Naive thymus-derived CD8-positive, alpha-beta T cell (primary cell): ENCODE measurements at regions not wholly inside any gene's neighbourhood (a gene's known extent, or its start where the extent isn't known, plus 50 kb on each side); places are given as distances from the start of the nearest gene placed in this dataset.
"Not testable (repeated sequence)": the region's sequence is repeated elsewhere in the genome, so short reads cannot be mapped to it uniquely, and the experiment has no call there.

ENCODE experiments used
- ATAC-seq, 2 donors: fragments of 150-1000 bp; cut with Tn5 transposase in 1 of 2; sonication (Bioruptor Pico), chemical (Tn5 transposase) in 1 of 2; 1 replicate in 1 of 2; 2 replicates in 1 of 2; pipeline ENCODE4 v1.10.0; 2021; ENCODE audit warnings: mild to moderate bottlenecking in 2 of 2, moderate library complexity in 2 of 2
- POLR2A ChIA-PET: fragments of 350-600 bp; sonication (Branson Sonifier 250); formaldehyde crosslinking; loops from one replicate; lab custom pipeline; 2021; ENCODE audit warnings: antibody characterized with exemption; lab: Charles Lee
- DNase-seq, 10 donors: peaks; one replicate each; pipeline versions ENCODE4 v3.0.0 to v3.0.0-alpha.2; 2020 to 2022
- H3K27ac Mint-ChIP-seq, 10 donors: one replicate each; pipeline ENCODE4 v1.8.0; 2020 to 2022; ENCODE audit warnings: mild to moderate bottlenecking in 10 of 10, mixed read lengths in 10 of 10, moderate library complexity in 4 of 10, inconsistent platforms in 1 of 10
- H3K27me3 Mint-ChIP-seq, 5 donors: one replicate each; pipeline ENCODE4 v1.8.0; 2021 to 2022; ENCODE audit warnings: mixed read lengths in 5 of 5
- H3K36me3 Mint-ChIP-seq, 3 donors: one replicate each; pipeline ENCODE4 v1.8.0; 2020 to 2022; ENCODE audit warnings: mixed read lengths in 3 of 3, mild to moderate bottlenecking in 2 of 3, inconsistent platforms in 1 of 3
- H3K4me1 Mint-ChIP-seq, 4 donors: one replicate each; pipeline ENCODE4 v1.8.0; 2021 to 2022; ENCODE audit warnings: mixed read lengths in 4 of 4
- H3K4me3 Mint-ChIP-seq, 10 donors: one replicate each; pipeline ENCODE4 v1.8.0; 2020 to 2022; ENCODE audit warnings: mild to moderate bottlenecking in 10 of 10, mixed read lengths in 10 of 10, moderate library complexity in 6 of 10, inconsistent platforms in 1 of 10
- H3K9me3 Mint-ChIP-seq, 9 donors: one replicate each; pipeline ENCODE4 v1.8.0; 2020 to 2022; ENCODE audit warnings: mixed read lengths in 9 of 9, mild to moderate bottlenecking in 3 of 9, inconsistent platforms in 1 of 9, moderate library complexity in 1 of 9

DNA sequence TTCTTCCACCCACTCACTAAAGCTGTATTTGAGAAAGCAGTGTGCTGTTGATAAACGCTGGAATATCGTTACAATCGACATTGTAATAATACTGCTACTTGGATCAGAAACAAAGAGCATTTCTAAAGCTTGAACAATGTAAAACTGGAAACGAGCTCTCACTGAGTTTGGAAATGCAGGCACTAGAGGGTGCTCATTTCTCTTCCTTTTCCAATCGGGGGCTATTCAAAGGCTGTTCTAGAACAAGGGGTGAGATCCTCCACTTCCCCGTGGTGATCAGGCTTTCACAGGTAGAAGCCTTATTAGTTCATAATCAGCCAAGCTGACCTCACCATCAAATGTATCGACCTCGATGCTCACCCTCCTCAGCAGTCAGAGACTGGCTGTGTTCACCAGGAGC, 245.3 kb upstream of the PRSS1 start:
- Mint-ChIP-seq H3K4me1 (peaks cover 30 to 53% (median 41%) of the 10 kb centered on the region in 4 donors), H3K27ac (peak overlapping the region in 1 of 10 donors; percentile 28)
- DNase-seq, POLR2A ChIA-PET, H3K36me3 Mint-ChIP-seq, ATAC-seq, H3K4me3 Mint-ChIP-seq, H3K9me3 Mint-ChIP-seq, H3K27me3 Mint-ChIP-seq: not testable (repeated sequence)

DNA sequence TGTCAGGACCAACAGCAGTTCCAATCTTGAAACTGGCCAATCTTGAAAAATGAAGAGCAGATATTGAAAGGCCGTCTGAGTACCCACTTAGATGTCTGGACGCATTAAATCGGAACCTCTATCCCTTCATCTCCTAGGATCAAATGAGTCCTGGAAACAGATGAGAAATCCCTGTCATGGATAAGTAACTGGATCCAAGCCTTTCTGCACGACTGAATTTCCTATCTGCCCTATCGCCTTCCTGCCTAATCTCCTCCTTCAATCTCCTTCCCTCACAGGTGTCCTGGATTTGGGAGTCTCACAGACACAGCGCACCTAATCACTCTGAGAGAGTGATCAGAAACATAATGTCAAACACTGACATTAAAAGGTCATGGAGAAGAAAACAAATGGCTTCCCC, 245.2 kb upstream of the PRSS58 start:
- H3K27ac Mint-ChIP-seq: peak overlapping the region in 1 of 10 donors; percentile 80
- ATAC-seq (no peak), DNase-seq (no peak)
- POLR2A ChIA-PET: no interaction called here
- H3K4me3 Mint-ChIP-seq: no peak overlapping the region
- peaks cover 23 to 47% (median 33%) of the 10 kb centered on the region in 4 donors for H3K4me1 Mint-ChIP-seq
- no peaks in the 10 kb centered on the region for H3K27me3 Mint-ChIP-seq
- no peaks in the 10 kb centered on the region for H3K36me3 Mint-ChIP-seq
- no peaks in the 10 kb centered on the region for H3K9me3 Mint-ChIP-seq

DNA sequence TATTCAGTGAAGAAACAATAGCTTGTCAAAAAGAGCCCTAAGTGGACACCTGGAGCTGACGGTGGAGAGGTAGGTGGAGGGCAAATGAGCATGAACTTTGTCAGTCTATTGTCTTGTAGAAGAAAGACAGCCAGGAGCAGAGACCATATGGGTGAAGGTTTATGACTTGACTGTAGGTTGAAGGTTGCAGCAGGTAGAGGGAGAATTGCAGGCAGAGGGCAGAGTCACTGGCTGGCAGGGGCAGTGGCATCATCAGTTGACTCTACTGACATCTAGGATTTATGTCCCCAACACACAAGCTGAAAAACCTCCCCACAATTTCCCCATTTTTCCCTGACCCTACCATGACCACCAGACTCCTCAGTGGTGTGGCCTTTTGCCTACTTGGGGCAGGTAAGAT, 243.6 kb upstream of the PRSS58 start:
- H3K36me3 Mint-ChIP-seq: no peaks in the 10 kb centered on the region
- peak overlapping the region in 1 of 10 donors; percentile 33 for H3K4me3 Mint-ChIP-seq
- POLR2A ChIA-PET: interaction anchor here (0.9 to 1.3 kb wide), 3 partner anchors 10 to 20 kb away, joined by 3 to 4 read pairs (median 3); no protein-coding TSS in a partner anchor
- no peak for ATAC-seq
- peaks cover 26 to 44% (median 34%) of the 10 kb centered on the region in 4 donors for H3K4me1 Mint-ChIP-seq
- peak overlapping the region in 9 of 10 donors; percentile 26 to 99 (median 84) for H3K27ac Mint-ChIP-seq
- H3K27me3 Mint-ChIP-seq: no peaks in the 10 kb centered on the region
- no peak for DNase-seq
- H3K9me3 Mint-ChIP-seq: no peaks in the 10 kb centered on the region

DNA sequence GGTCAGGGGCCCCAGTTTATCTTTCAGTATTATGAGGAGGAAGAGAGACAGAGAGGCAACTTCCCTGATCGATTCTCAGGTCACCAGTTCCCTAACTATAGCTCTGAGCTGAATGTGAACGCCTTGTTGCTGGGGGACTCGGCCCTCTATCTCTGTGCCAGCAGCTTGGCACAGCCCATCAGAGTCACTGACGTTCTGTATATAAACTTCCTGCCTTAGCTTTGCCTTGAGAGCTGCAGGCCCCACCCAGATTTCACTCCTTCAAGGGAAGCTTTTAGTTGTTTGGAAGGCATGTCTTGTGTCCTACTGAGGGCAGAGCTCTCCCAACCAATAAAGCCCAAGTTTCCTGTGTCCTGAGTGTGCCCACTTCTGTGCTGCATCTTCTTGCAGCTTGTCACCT, 242.5 kb upstream of the PRSS58 start:
- Mint-ChIP-seq H3K27me3 (no peaks in the 10 kb centered on the region), H3K9me3 (no peaks in the 10 kb centered on the region), H3K27ac (peak overlapping the region; percentile 95 to 99 (median 98)), H3K36me3 (no peaks in the 10 kb centered on the region), H3K4me1 (peaks cover 27 to 53% (median 38%) of the 10 kb centered on the region in 4 donors), H3K4me3 (peak overlapping the region; percentile 68 to 91 (median 81))
- DNase-seq (peak in 5 of 10 donors; percentile 24 to 54 (median 39)), ATAC-seq (peak; percentile 86 to 87)
- POLR2A ChIA-PET: interaction anchor here (0.9 to 5.7 kb wide), 8 partner anchors 8 to 308 kb away, joined by 3 to 27 read pairs (median 4); no protein-coding TSS in a partner anchor

DNA sequence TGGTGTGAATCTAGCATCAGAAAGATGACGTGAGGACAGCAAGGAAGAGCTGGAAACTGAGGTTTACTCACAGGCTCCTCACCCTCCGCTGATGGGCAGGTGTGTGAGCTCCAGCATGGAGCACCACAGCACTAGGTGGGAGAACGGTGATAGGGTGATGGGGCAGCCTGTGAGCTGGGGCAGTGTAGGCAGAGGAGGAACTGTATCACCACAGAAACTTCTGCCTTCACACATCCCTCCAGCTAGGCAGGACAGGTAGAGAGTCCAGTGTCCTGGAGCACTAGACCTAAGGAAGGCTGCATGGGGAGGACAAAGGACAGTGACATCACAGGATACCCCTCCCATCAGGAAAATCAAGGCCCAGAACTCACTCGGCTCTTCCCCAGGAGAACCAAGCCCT, 241.8 kb upstream of the PRSS58 start:
- POLR2A ChIA-PET: interaction anchor here (1.0 to 5.7 kb wide), 5 partner anchors 9 to 309 kb away, joined by 4 to 27 read pairs (median 8); no protein-coding TSS in a partner anchor

DNA sequence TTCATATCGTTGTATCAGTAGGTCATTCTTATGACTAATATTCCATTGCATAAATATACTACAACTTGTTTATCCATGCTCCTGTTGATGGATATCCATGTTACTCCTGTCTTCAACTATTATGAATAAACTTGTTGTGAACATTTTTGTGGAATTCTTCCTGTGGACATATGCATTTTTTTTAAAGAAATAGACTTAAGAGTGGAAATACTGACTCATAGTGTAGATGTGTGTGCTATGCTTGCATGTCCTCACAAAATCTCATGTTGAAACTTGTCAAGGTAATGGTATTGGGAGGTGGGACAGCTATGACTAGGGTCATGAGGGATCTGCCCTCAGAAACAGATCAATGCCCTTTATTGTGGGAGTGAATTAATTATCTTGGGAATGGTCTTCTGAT, 240.5 kb upstream of the PRSS58 start:
- DNase-seq: no peak
- peaks cover 22 to 53% (median 38%) of the 10 kb centered on the region in 4 donors for H3K4me1 Mint-ChIP-seq
- no peaks in the 10 kb centered on the region for H3K36me3 Mint-ChIP-seq
- ATAC-seq: no peak
- POLR2A ChIA-PET: interaction anchor here (0.6 to 5.7 kb wide), 4 partner anchors 37 to 310 kb away, joined by 3 to 27 read pairs (median 14); no protein-coding TSS in a partner anchor
- no peaks in the 10 kb centered on the region for H3K9me3 Mint-ChIP-seq
- H3K27ac Mint-ChIP-seq: peak overlapping the region in 9 of 10 donors; percentile 58 to 99 (median 96)
- H3K4me3 Mint-ChIP-seq: peak overlapping the region in 6 of 10 donors; percentile 9 to 91 (median 26)
- H3K27me3 Mint-ChIP-seq: no peaks in the 10 kb centered on the region

More for the DNA sequence above, 241.8 kb upstream of the PRSS58 start:
- no peak for DNase-seq
- peak in 1 of 2 donors; percentile 26 for ATAC-seq
- Mint-ChIP-seq H3K9me3 (no peaks in the 10 kb centered on the region), H3K4me3 (peak overlapping the region; percentile 68 to 91 (median 81)), H3K4me1 (peaks cover 24 to 53% (median 38%) of the 10 kb centered on the region in 4 donors), H3K36me3 (no peaks in the 10 kb centered on the region), H3K27ac (peak overlapping the region; percentile 95 to 99 (median 98)), H3K27me3 (no peaks in the 10 kb centered on the region)

DNA sequence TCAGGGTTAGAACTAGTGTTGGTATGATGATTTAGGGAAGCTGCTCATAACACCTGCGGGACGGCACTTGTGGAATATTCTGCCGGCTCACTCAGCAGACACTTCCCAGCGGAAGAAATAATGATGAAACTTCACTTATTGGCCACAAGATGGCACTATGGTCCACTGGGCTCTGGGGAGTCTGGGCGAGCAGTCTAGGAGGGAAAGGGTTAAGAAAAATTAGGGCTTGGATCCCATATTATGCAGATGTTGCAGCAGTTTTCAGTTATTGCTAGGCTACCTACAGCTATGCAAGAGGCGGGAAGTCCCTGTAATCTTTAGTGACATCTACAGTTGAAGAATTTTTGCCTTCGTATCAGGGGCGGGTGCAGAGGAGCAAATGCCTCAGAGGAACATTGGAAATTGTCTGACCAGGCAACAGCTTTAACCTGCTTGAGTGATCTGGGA, 238.7 kb upstream of the PRSS58 start:
- Mint-ChIP-seq H3K4me3 (peak overlapping the region in 9 of 10 donors; percentile 23 to 81 (median 65)), H3K9me3 (no peaks in the 10 kb centered on the region), H3K27me3 (no peaks in the 10 kb centered on the region), H3K4me1 (peaks cover 24 to 59% (median 39%) of the 10 kb centered on the region in 4 donors), H3K27ac (peak overlapping the region; percentile 51 to 88 (median 72)), H3K36me3 (no peaks in the 10 kb centered on the region)
- DNase-seq (peak in 5 of 10 donors; percentile 10 to 42 (median 34)), ATAC-seq (peak; percentile 27 to 43)
- POLR2A ChIA-PET: interaction anchor here (0.7 to 5.7 kb wide), 7 partner anchors 9 to 312 kb away, joined by 3 to 27 read pairs (median 5); no protein-coding TSS in a partner anchor

DNA sequence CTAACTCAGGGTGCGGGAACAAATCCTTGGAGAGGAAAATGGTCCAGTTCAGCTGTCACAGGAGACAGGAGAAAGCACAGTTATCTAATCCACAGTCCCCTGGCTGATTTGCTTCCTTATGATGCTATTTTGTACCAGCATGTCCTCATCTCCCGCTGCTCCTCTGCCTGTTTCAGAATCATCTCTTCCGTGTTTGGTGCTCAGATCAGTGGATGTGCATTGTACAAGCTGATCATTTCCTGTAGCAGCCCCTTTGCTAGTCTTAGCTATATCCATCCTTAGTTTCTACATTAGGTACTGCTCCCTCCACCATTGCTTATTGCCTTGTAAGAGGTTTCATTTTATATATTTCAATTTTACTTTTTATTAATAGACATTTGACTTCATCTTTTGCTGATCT, 238.0 kb upstream of the PRSS58 start:
- H3K4me1 Mint-ChIP-seq: peaks cover 24 to 54% (median 36%) of the 10 kb centered on the region in 4 donors
- H3K27ac Mint-ChIP-seq: peak overlapping the region in 7 of 10 donors; percentile 24 to 82 (median 51)
- not testable (repeated sequence) for DNase-seq, H3K9me3 Mint-ChIP-seq, H3K27me3 Mint-ChIP-seq, H3K36me3 Mint-ChIP-seq
- peak in 1 of 2 donors; percentile 26 for ATAC-seq
- POLR2A ChIA-PET: interaction anchor here (1.6 to 5.7 kb wide), 2 partner anchors 24 to 313 kb away, joined by 4 to 27 read pairs; no protein-coding TSS in a partner anchor
- H3K4me3 Mint-ChIP-seq: peak overlapping the region in 1 of 10 donors; percentile 23

DNA sequence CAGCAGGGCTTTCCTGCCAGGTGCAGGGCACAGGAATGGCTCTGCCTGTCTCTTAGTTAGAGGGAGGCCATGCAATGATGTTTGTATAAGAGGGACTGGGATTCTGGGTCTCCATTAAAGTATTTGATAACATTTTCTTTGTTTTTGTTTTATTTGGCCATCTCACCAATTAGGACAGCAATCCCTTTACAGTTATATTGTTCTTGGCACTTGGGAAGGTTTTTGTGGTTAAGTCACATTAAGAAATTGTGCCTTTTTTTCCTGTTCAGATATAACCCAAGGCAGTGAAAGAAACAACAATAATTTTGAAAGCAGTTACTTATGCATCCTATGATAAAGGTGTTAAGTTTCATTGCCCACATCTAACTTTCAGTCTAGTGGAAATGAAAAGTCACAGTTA, 237.4 kb upstream of the PRSS58 start:
- not testable (repeated sequence) for H3K9me3 Mint-ChIP-seq, H3K4me3 Mint-ChIP-seq, DNase-seq, ATAC-seq, H3K36me3 Mint-ChIP-seq, H3K27me3 Mint-ChIP-seq
- H3K4me1 Mint-ChIP-seq: peaks cover 19 to 48% (median 30%) of the 10 kb centered on the region in 4 donors
- POLR2A ChIA-PET: interaction anchor here (1.6 to 5.7 kb wide), 2 partner anchors 24 to 313 kb away, joined by 4 to 27 read pairs; no protein-coding TSS in a partner anchor
- peak overlapping the region in 5 of 10 donors; percentile 10 to 82 (median 53) for H3K27ac Mint-ChIP-seq

DNA sequence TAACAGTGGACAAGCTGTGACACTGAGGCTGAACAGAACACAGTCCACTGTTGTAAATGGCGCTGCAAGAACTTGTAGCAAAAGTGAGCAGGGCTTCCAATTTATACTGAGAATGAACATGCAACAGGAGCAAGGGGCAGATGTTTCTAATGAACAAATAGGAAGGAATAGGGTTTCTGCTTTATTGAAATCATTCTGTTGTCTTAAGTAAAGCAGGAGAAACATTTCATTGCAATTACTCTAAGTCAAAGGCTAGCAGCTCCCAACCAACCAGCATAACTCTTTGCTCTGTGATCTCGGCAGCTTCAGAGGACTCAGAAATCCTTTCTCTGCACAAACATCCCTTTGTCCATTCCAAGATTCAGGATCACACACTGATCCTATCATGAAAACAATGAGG, 236.2 kb upstream of the PRSS58 start:
- Mint-ChIP-seq H3K27me3 (no peaks in the 10 kb centered on the region), H3K4me1 (peaks cover 11 to 36% (median 21%) of the 10 kb centered on the region in 4 donors), H3K9me3 (no peaks in the 10 kb centered on the region), H3K4me3 (no peak overlapping the region), H3K36me3 (peaks cover 0 to 2% (median 0%) of the 10 kb centered on the region in 3 donors), H3K27ac (peak overlapping the region in 4 of 10 donors; percentile 2 to 48 (median 20))
- POLR2A ChIA-PET: no interaction called here
- ATAC-seq (no peak), DNase-seq (no peak)

DNA sequence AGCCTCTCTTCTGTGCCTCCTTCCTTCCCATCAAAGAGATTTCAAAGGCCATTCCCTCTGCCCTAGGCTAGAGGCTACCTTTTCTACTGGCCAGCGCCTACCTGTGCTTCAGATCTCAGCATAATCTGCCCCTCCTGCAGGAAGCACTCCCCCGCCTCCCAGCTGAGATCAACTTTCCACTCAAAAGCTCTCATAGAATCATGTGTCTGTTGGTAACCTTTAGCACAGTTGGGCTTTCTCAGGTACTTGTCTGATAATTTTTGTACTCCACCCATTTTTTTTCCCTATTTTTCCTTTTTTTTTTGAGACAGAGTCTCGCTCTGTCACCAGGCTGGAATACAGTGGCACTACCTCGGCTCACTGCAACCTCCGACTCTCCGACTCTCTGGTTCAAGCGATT, 231.0 kb upstream of the PRSS58 start:
- Mint-ChIP-seq H3K9me3 (no peaks in the 10 kb centered on the region), H3K27ac (peak overlapping the region in 3 of 10 donors; percentile 20 to 69 (median 67)), H3K36me3 (peaks cover 0 to 2% (median 0%) of the 10 kb centered on the region in 3 donors), H3K4me1 (peaks cover 13 to 49% (median 36%) of the 10 kb centered on the region in 4 donors), H3K27me3 (no peaks in the 10 kb centered on the region), H3K4me3 (peak overlapping the region in 2 of 10 donors; percentile 3 to 34)
- DNase-seq (no peak), ATAC-seq (no peak)
- POLR2A ChIA-PET: interaction anchor here (0.7 kb wide), 1 partner anchor 917 kb away, joined by 3 read pairs; no protein-coding TSS in a partner anchor

DNA sequence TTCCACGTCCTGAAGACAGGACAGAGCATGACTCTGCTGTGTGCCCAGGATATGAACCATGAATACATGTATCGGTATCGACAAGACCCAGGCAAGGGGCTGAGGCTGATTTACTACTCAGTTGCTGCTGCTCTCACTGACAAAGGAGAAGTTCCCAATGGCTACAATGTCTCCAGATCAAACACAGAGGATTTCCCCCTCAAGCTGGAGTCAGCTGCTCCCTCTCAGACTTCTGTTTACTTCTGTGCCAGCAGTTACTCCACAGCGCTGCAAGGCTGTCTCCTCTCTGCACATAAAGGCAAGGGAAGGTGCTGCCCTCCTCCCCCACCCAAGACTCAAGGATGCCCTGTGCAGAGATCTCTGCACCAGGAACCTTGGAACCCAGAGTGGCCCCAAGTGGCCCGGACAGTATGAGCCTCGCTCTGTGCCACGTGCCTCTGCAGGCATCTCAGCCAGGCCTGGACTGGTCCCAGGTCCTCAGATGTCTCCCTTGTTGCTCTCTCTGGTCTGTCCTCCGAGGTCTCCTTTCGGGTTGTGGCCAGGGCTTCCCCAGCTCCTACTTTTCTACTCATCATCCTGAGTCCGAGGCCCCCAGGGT, 230.3 kb upstream of the PRSS58 start:
- ATAC-seq: no peak
- POLR2A ChIA-PET: no interaction called here
- H3K4me3 Mint-ChIP-seq: peak overlapping the region in 3 of 10 donors; percentile 3 to 22 (median 15)
- DNase-seq: no peak
- H3K27me3 Mint-ChIP-seq: no peaks in the 10 kb centered on the region
- peak overlapping the region in 5 of 10 donors; percentile 20 to 77 (median 29) for H3K27ac Mint-ChIP-seq
- peaks cover 0 to 2% (median 0%) of the 10 kb centered on the region in 3 donors for H3K36me3 Mint-ChIP-seq
- H3K4me1 Mint-ChIP-seq: peaks cover 18 to 54% (median 41%) of the 10 kb centered on the region in 4 donors
- no peaks in the 10 kb centered on the region for H3K9me3 Mint-ChIP-seq
